HUES6 (cell line): ENCODE measurements at regions not wholly inside any gene's neighbourhood (a gene's known extent, or its start where the extent isn't known, plus 50 kb on each side); places are given as distances from the start of the nearest gene placed in this dataset.

ENCODE experiments used
- H3K27ac ChIP-seq: 2 replicates; pipeline ENCODE4 v1.7.0; 2013; ENCODE audit warnings: low read depth, mild to moderate bottlenecking, low read length, inconsistent platforms
- H3K27me3 ChIP-seq: 2 replicates; pipeline ENCODE4 v1.6.1; 2013; ENCODE audit warnings: low read length; ENCODE audit not compliant: control insufficient read depth, insufficient read depth
- H3K36me3 ChIP-seq: 2 replicates; pipeline ENCODE4 v1.6.1; 2013; ENCODE audit warnings: low read length; ENCODE audit not compliant: control insufficient read depth, insufficient read depth
- H3K4me1 ChIP-seq: 2 replicates; pipeline ENCODE4 v1.6.1; 2013; ENCODE audit warnings: low read length; ENCODE audit not compliant: control insufficient read depth, insufficient read depth
- H3K4me3 ChIP-seq: 2 replicates; pipeline ENCODE4 v1.5.1; 2013; ENCODE audit warnings: low read depth, low read length
- H3K9ac ChIP-seq: one replicate; pipeline ENCODE4 v1.6.1; 2013; ENCODE audit warnings: mild to moderate bottlenecking, low read length
- H3K9me3 ChIP-seq: 2 replicates; pipeline ENCODE4 v1.6.1; 2013; ENCODE audit warnings: low read depth, low read length; ENCODE audit not compliant: control insufficient read depth, insufficient read depth

- Histone ChIP-seq H3K36me3 (peaks cover 5% of the 10 kb centered on the region), H3K4me3 (no peak overlapping the region), H3K4me1 (peaks cover 4% of the 10 kb centered on the region; the same call in 1 of the 2 replicates), H3K9me3 (peaks cover 15% of the 10 kb centered on the region), H3K27me3 (no peaks in the 10 kb centered on the region), H3K9ac (no peak overlapping the region), H3K27ac (no peak overlapping the region)
These were observed 305.8 kb upstream of the NEBL start for GRCh38 chr10:21202776-21203462.

- H3K4me3 ChIP-seq, result no peak overlapping the region
- no peaks in the 10 kb centered on the region for H3K27me3 ChIP-seq
- peaks cover 16% of the 10 kb centered on the region for H3K9me3 ChIP-seq
- peaks cover 2% of the 10 kb centered on the region; the same call in 1 of the 2 replicates for H3K4me1 ChIP-seq
- no peak overlapping the region for H3K9ac ChIP-seq
- H3K27ac ChIP-seq, result no peak overlapping the region
- H3K36me3 ChIP-seq, result peaks cover 7% of the 10 kb centered on the region; the same call in 1 of the 2 replicates
These were observed 302.4 kb upstream of the NEBL start for GRCh38 chr10:21199501-21199900.

DNA sequence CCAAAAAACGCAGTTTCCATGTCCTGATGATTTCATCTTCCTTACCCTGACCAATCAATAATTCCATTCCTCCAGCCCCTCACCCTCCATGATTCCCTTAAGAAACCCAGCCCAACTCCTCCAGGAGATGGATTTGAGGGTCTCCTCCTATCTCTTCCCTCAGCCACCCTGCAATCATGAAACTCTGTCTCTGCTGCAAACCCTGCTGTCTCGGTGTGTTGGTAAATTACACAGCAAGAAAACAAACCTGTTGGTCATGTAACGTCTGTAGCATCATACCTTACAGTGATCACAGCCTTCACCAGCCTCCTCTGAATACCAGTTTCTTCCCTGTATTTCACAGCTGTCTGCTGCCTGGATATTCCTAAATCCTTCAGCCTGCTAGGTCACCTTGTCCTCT is 300.7 kb upstream of the NEBL start:
- peaks cover 16% of the 10 kb centered on the region for H3K9me3 ChIP-seq

GRCh38 chr10:21196822-21197395 is 299.8 kb upstream of the NEBL start:
- Histone ChIP-seq H3K9me3 (peaks cover 16% of the 10 kb centered on the region), H3K27ac (no peak overlapping the region), H3K4me1 (no peaks in the 10 kb centered on the region), H3K9ac (no peak overlapping the region), H3K36me3 (peaks cover 7% of the 10 kb centered on the region; the same call in 1 of the 2 replicates), H3K4me3 (no peak overlapping the region), H3K27me3 (no peaks in the 10 kb centered on the region)

More for the DNA sequence above, 300.7 kb upstream of the NEBL start:
- no peak overlapping the region for H3K9ac ChIP-seq
- no peak overlapping the region for H3K27ac ChIP-seq
- H3K4me3 ChIP-seq, result no peak overlapping the region
- H3K4me1 ChIP-seq, result no peaks in the 10 kb centered on the region
- peaks cover 7% of the 10 kb centered on the region; the same call in 1 of the 2 replicates for H3K36me3 ChIP-seq
- no peaks in the 10 kb centered on the region for H3K27me3 ChIP-seq

DNA sequence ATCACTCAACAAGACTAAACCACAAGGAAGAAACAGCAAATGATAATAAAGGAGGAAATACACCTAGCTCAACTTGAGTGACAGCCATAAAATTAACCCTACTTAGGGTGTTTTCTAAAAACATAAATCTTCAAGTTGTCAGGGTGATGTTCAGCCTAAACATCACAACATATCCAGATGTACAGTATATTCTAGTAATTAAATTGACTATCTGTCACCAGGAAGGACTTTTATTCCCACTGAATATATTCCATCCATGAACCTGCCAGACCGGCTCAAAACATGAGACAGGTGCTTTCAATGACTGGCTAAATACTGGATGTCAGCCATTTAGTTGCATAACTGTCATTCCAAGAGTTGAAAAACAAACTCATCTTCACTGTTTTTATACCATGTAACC is 298.1 kb upstream of the NEBL start:
- no peak overlapping the region for H3K4me3 ChIP-seq
- H3K4me1 ChIP-seq, result no peaks in the 10 kb centered on the region
- H3K9me3 ChIP-seq, result peaks cover 16% of the 10 kb centered on the region
- no peaks in the 10 kb centered on the region for H3K27me3 ChIP-seq
- no peak overlapping the region for H3K9ac ChIP-seq
- H3K27ac ChIP-seq, result no peak overlapping the region
- peaks cover 7% of the 10 kb centered on the region; the same call in 1 of the 2 replicates for H3K36me3 ChIP-seq

- H3K4me1 ChIP-seq, result no peaks in the 10 kb centered on the region
These were observed 297.4 kb upstream of the NEBL start for GRCh38 chr10:21194510-21194993.

GRCh38 chr10:21193196-21193595 is 296.1 kb upstream of the NEBL start:
- H3K27me3 ChIP-seq, result no peaks in the 10 kb centered on the region
- H3K9me3 ChIP-seq, result peaks cover 14% of the 10 kb centered on the region
- H3K36me3 ChIP-seq, result peaks cover 9% of the 10 kb centered on the region
- no peak overlapping the region for H3K27ac ChIP-seq
- no peaks in the 10 kb centered on the region for H3K4me1 ChIP-seq
- no peak overlapping the region for H3K9ac ChIP-seq
- H3K4me3 ChIP-seq, result no peak overlapping the region

More at GRCh38 chr10:21194510-21194993, 297.4 kb upstream of the NEBL start:
- peaks cover 16% of the 10 kb centered on the region for H3K9me3 ChIP-seq
- H3K27me3 ChIP-seq, result no peaks in the 10 kb centered on the region
- H3K9ac ChIP-seq, result no peak overlapping the region
- H3K4me3 ChIP-seq, result no peak overlapping the region
- no peak overlapping the region for H3K27ac ChIP-seq
- peaks cover 7% of the 10 kb centered on the region; the same call in 1 of the 2 replicates for H3K36me3 ChIP-seq

- H3K4me1 ChIP-seq, result no peaks in the 10 kb centered on the region
- no peaks in the 10 kb centered on the region for H3K27me3 ChIP-seq
- H3K9ac ChIP-seq, result no peak overlapping the region
- H3K27ac ChIP-seq, result no peak overlapping the region
- H3K9me3 ChIP-seq, result peaks cover 3% of the 10 kb centered on the region
- no peak overlapping the region for H3K4me3 ChIP-seq
- H3K36me3 ChIP-seq, result peaks cover 2% of the 10 kb centered on the region; the same call in 1 of the 2 replicates
These were observed 294.4 kb upstream of the NEBL start for GRCh38 chr10:21191512-21191911.

DNA sequence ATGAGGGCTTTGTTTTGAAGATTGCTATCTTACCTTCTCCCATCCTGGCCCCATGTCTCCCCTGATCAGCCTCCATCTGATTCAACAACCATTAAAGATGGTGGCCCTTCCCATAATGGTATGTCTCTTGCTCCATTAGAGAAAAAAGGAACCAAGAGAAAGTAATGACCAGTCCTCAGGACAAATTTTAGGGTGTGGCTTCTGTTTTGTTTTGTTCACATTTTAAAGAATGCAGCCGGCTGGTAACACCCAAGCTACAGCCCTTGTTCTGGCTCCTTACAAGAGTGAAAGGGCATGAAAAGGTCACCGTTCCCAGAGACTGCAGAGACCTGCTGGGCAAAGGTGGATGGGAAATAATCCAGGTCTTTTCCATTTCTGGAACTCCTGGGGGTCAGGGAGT is 287.9 kb upstream of the NEBL start:
- H3K9ac ChIP-seq, result no peak overlapping the region
- no peak overlapping the region for H3K4me3 ChIP-seq
- H3K27me3 ChIP-seq, result no peaks in the 10 kb centered on the region
- H3K27ac ChIP-seq, result no peak overlapping the region
- H3K4me1 ChIP-seq, result 0 out of 2 replicates have a peak, but pooled peaks cover 10% of the 10 kb centered on the region
- H3K9me3 ChIP-seq, result peaks cover 4% of the 10 kb centered on the region
- H3K36me3 ChIP-seq, result peaks cover 2% of the 10 kb centered on the region; the same call in 1 of the 2 replicates

GRCh38 chr10:21184216-21184615 is 287.1 kb upstream of the NEBL start:
- H3K27me3 ChIP-seq, result no peaks in the 10 kb centered on the region
- peaks cover 2% of the 10 kb centered on the region; the same call in 1 of the 2 replicates for H3K36me3 ChIP-seq
- H3K4me3 ChIP-seq, result no peak overlapping the region
- H3K27ac ChIP-seq, result no peak overlapping the region
- 0 out of 2 replicates have a peak, but pooled peaks cover 10% of the 10 kb centered on the region for H3K4me1 ChIP-seq
- no peak overlapping the region for H3K9ac ChIP-seq
- H3K9me3 ChIP-seq, result peaks cover 12% of the 10 kb centered on the region

DNA sequence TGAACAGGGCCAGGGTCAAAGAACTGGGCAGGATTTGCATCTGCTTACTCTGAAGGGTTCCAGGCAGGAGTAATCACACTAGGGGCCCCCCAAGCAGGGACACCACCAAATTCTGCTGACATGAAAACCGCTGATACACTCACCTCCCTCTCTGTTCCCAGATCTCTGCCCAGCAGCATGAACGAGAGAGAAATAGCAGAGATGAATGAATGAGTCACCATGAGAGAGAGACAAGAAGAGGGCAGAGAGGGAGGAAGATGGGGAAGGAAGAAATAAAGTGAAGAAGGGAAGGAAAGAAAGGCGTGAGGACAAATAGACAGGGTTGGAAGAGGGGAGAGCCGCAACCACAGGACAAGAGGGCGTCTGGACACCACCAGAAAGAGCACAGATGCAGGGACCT is 285.9 kb upstream of the NEBL start:
- no peak overlapping the region for H3K9ac ChIP-seq
- H3K4me1 ChIP-seq, result 0 out of 2 replicates have a peak, but pooled peaks cover 10% of the 10 kb centered on the region
- H3K9me3 ChIP-seq, result 0 out of 2 replicates have a peak, but pooled peaks cover 10% of the 10 kb centered on the region
- H3K4me3 ChIP-seq, result no peak overlapping the region
- no peaks in the 10 kb centered on the region for H3K36me3 ChIP-seq
- no peak overlapping the region for H3K27ac ChIP-seq
- no peaks in the 10 kb centered on the region for H3K27me3 ChIP-seq
